Endothelial cell of umbilical vein (primary cell): ENCODE measurements at regions not wholly inside any gene's neighbourhood (a gene's known extent, or its start where the extent isn't known, plus 50 kb on each side); places are given as distances from the start of the nearest gene placed in this dataset.

Source experiments
- BruUV-seq: library from RNA; stranded (reverse); fragments of 400-500 nt; replicated peaks from 2 replicates; lab custom pipeline; 2021; lab: Mats Ljungman, UMichigan
- CTCF ChIA-PET: fragments of 300-600, 350-600 bp; sonication (Branson Sonifier 250); formaldehyde crosslinking; loops from one replicate; lab custom pipeline; 2021; ENCODE audit warnings: antibody characterized with exemption, inconsistent platforms; lab: Charles Lee
- POLR2A ChIA-PET: fragments of 300-600, 350-600 bp; sonication (Branson Sonifier 250); formaldehyde crosslinking; loops from one replicate; lab custom pipeline; 2021; ENCODE audit warnings: antibody characterized with exemption, inconsistent platforms; lab: Charles Lee
- DNase-seq: peaks from one replicate; pipeline ENCODE4 v3.0.0-alpha.2; 2011; ENCODE audit warnings: low read depth, low spot score
- FAIRE-seq: peaks from 2 replicates; lab custom pipeline; 2011; peaks lifted over from hg19 to GRCh38; lab: Jason Lieb, UNC
- H2AFZ ChIP-seq: 2 replicates; pipeline ENCODE4 v1.6.0; 2012; ENCODE audit warnings: low read depth, low read length, control low read depth, inconsistent platforms
- H3K27ac ChIP-seq: 2 replicates; pipeline ENCODE4 v1.5.1; 2011; ENCODE audit warnings: low read depth, mild to moderate bottlenecking, control low read depth, low read length, moderate library complexity; ENCODE audit not compliant: insufficient read depth
- H3K27me3 ChIP-seq, 2 experiments: 2 replicates each; pipeline versions ENCODE4 v1.6.0 to v1.6.1; 2011; ENCODE audit warnings: low read length in 2 of 2, mixed read lengths in 1 of 2; ENCODE audit not compliant: control insufficient read depth in 2 of 2, insufficient read depth in 2 of 2
- H3K36me3 ChIP-seq, 2 experiments: 2 replicates in 1 of 2; 3 replicates in 1 of 2; pipeline ENCODE4 v1.5.1; 2011; ENCODE audit warnings: low read length in 2 of 2, mild to moderate bottlenecking in 1 of 2, moderate library complexity in 1 of 2; ENCODE audit not compliant: control insufficient read depth in 2 of 2, insufficient read depth in 2 of 2; ENCODE audit errors: extremely low read depth in 1 of 2
- H3K4me1 ChIP-seq: 3 replicates; pipeline ENCODE4 v1.5.1; 2011; ENCODE audit warnings: mild to moderate bottlenecking, low read length; ENCODE audit not compliant: control insufficient read depth, insufficient read depth; ENCODE audit errors: extremely low read depth
- H3K4me2 ChIP-seq: 2 replicates; pipeline ENCODE4 v1.6.1; 2011; ENCODE audit warnings: low read length, control low read depth, mixed read lengths; ENCODE audit not compliant: insufficient read depth
- H3K4me3 ChIP-seq, 3 experiments: fragments of 200-600 bp in 1 of 3; sonication (generic), shearing (Covaris generic) in 1 of 3; replicated peaks in 1 of 3; 2 replicates each; pipeline ENCODE4 v1.5.1; 2011 to 2016; ENCODE audit warnings: control low read depth in 3 of 3, low read length in 3 of 3, mild to moderate bottlenecking in 2 of 3, inconsistent platforms in 1 of 3, low read depth in 1 of 3, moderate library complexity in 1 of 3; ENCODE audit not compliant: insufficient read depth in 1 of 3
- H3K79me2 ChIP-seq: 2 replicates; pipeline ENCODE4 v1.6.0; 2012; ENCODE audit warnings: low read length, inconsistent platforms; ENCODE audit not compliant: control insufficient read depth, insufficient read depth
- H3K9ac ChIP-seq: replicated peaks from 2 replicates; pipeline ENCODE3; 2011; ENCODE audit warnings: low read length, control low read depth; ENCODE audit not compliant: insufficient read depth; ENCODE audit errors: extremely low read depth
- H3K9me1 ChIP-seq: replicated peaks from 3 replicates; pipeline ENCODE4 v1.6.0; 2011; ENCODE audit warnings: mild to moderate bottlenecking, low read length; ENCODE audit not compliant: control insufficient read depth, insufficient read depth; ENCODE audit errors: extremely low read depth
- H3K9me3 ChIP-seq: replicated peaks from 2 replicates; pipeline ENCODE4 v1.5.1; 2012; ENCODE audit warnings: low read length, inconsistent platforms; ENCODE audit not compliant: control insufficient read depth, insufficient read depth
- H4K20me1 ChIP-seq: replicated peaks from 2 replicates; pipeline ENCODE3; 2011; ENCODE audit warnings: mild to moderate bottlenecking, low read length; ENCODE audit not compliant: control insufficient read depth, insufficient read depth; ENCODE audit errors: extremely low read depth
- EZH2 ChIP-seq: IDR thresholded peaks from 2 replicates; pipeline ENCODE4 v1.6.1; 2012; ENCODE audit warnings: borderline replicate concordance, low read depth, mild to moderate bottlenecking, moderate library complexity, low read length, inconsistent platforms; ENCODE audit not compliant: severe bottlenecking
- FOS ChIP-seq: IDR thresholded peaks from 2 replicates; pipeline ENCODE4 v1.6.1; 2011; ENCODE audit warnings: mild to moderate bottlenecking, low read length, moderate library complexity, borderline replicate concordance; ENCODE audit not compliant: insufficient read depth
- GATA2 ChIP-seq: IDR thresholded peaks from 2 replicates; pipeline ENCODE4 v1.7.0; 2011; ENCODE audit warnings: low read depth, mild to moderate bottlenecking, moderate library complexity, mixed read lengths, low read length; ENCODE audit not compliant: insufficient read length, insufficient read depth
- JUN ChIP-seq: IDR thresholded peaks from 2 replicates; pipeline ENCODE4 v1.6.1; 2011; ENCODE audit warnings: borderline replicate concordance, low read depth; ENCODE audit not compliant: insufficient read length, insufficient read depth
- MYC ChIP-seq: IDR thresholded peaks from one replicate; pipeline ENCODE4 v1.6.1; 2011; ENCODE audit warnings: mild to moderate bottlenecking, low read depth, low read length
- POLR2A ChIP-seq: IDR thresholded peaks from 2 replicates; pipeline ENCODE4 v1.6.1; 2012; ENCODE audit warnings: low read depth, mild to moderate bottlenecking, control low read depth, low read length
- POLR2AphosphoS5 ChIP-seq: IDR thresholded peaks from 2 replicates; pipeline ENCODE4 v1.6.1; 2012; ENCODE audit warnings: low read depth, mild to moderate bottlenecking, control low read depth, low read length, moderate library complexity; ENCODE audit not compliant: insufficient read depth
- dilution Hi-C: fragments of 300-500 bp; cut with MboI; formaldehyde crosslinking; loops from one replicate; pipeline ENCODE4 v1.15.0; 2019; ENCODE audit warnings: low sequenced_read_pairs; ENCODE audit not compliant: extremely low pct_ligation_motif_present
- intact Hi-C: fragments of 100-400 bp; cut with micrococcal nuclease; formaldehyde crosslinking; loops from one replicate; pipeline ENCODE4 v1.10.0; 2022
- TF ChIP-seq, protein P1 (sequence below): IDR thresholded peaks from 2 replicates; pipeline ENCODE4 v1.6.1; 2011; ENCODE audit not compliant: insufficient read depth, insufficient read length
- TF ChIP-seq, protein P2 (sequence below), 2 donors: IDR thresholded peaks; 1 replicate in 1 of 2; 2 replicates in 1 of 2; pipeline ENCODE4 v1.5.1; 2011; ENCODE audit warnings: low read length in 2 of 2, mild to moderate bottlenecking in 2 of 2, moderate library complexity in 2 of 2, control low read depth in 1 of 2, inconsistent platforms in 1 of 2, low read depth in 1 of 2; ENCODE audit not compliant: insufficient read depth in 1 of 2; ENCODE audit errors: extremely low read depth in 1 of 2

DNA sequence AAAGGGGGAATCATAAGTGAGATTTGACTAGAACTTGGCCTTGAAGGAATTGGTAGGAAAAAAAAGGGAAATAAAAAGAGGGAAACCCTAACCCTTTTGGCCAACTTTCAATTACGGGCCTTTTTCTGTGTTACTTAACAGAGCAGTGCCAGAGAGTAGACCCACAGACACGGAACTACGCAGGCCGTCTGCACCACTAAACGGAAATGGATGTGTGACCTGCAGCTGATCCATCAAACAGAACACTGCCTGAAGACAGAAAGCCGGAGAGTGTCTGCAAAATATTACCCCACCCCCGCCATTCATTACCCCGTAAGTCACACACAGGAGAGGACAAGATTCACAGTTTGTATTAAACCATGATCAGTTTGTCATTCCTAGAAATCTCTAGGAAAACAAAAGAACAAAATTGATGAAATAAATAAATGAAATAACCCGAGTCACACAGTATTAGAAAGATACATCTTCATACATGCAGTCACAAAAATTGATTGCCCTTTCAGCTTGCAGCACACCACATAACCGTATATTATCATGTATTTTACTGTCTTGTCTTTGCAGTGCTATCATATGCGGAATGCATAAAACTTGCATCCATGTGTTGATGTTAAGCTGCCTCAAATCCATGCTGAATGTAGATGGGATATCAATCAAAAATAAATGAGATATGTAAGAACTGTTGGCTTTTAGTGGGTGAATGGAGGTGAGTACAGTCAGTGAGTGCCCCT is 424.7 kb downstream of the IRS2 start:
- ChIA-PET POLR2A (no interaction called here), CTCF (no interaction called here)
- H3K9me1 ChIP-seq: no peaks in the 10 kb centered on the region
- H3K4me1 ChIP-seq: no peaks in the 10 kb centered on the region
- intact Hi-C loops: no loop called here
- no peak for DNase-seq
- no peak overlapping the region for H3K27ac ChIP-seq
- H3K27me3 ChIP-seq: no peaks in the 10 kb centered on the region
- no peaks in the 10 kb centered on the region for H3K36me3 ChIP-seq
- dilution Hi-C loops: no loop called here
- H3K9me3 ChIP-seq: no peaks in the 10 kb centered on the region
- no peaks in the 10 kb centered on the region for H4K20me1 ChIP-seq
- no peak overlapping the region for H2AFZ ChIP-seq
- no peak overlapping the region for H3K4me2 ChIP-seq
- H3K79me2 ChIP-seq: no peaks in the 10 kb centered on the region
- no peak overlapping the region for H3K9ac ChIP-seq
- no peak overlapping the region for H3K4me3 ChIP-seq
- TF ChIP-seq EZH2: no peak
- no peak for TF ChIP-seq GATA2
- TF ChIP-seq MYC: no peak
- TF ChIP-seq, protein P1, sequence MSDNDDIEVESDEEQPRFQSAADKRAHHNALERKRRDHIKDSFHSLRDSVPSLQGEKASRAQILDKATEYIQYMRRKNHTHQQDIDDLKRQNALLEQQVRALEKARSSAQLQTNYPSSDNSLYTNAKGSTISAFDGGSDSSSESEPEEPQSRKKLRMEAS: no peak
- no peak for TF ChIP-seq POLR2AphosphoS5
- TF ChIP-seq FOS: no peak
- no peak for TF ChIP-seq JUN
- TF ChIP-seq POLR2A: no peak
- TF ChIP-seq, protein P2, sequence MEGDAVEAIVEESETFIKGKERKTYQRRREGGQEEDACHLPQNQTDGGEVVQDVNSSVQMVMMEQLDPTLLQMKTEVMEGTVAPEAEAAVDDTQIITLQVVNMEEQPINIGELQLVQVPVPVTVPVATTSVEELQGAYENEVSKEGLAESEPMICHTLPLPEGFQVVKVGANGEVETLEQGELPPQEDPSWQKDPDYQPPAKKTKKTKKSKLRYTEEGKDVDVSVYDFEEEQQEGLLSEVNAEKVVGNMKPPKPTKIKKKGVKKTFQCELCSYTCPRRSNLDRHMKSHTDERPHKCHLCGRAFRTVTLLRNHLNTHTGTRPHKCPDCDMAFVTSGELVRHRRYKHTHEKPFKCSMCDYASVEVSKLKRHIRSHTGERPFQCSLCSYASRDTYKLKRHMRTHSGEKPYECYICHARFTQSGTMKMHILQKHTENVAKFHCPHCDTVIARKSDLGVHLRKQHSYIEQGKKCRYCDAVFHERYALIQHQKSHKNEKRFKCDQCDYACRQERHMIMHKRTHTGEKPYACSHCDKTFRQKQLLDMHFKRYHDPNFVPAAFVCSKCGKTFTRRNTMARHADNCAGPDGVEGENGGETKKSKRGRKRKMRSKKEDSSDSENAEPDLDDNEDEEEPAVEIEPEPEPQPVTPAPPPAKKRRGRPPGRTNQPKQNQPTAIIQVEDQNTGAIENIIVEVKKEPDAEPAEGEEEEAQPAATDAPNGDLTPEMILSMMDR (IDR thresholded peaks at IDR 0.05; ENCODE audit: extremely low read depth in 1 of 2, insufficient read depth in 1 of 2, low read depth in 1 of 2, low read length in 2 of 2): no peak
- no TSS peak for BruUV-seq
- no peak for FAIRE-seq
